MM.1S (cell line): ENCODE measurements at regions not wholly inside any gene's neighbourhood (a gene's known extent, or its start where the extent isn't known, plus 50 kb on each side); places are given as distances from the start of the nearest gene placed in this dataset.

Source experiments
- CTCF ChIP-seq: fragments of 300-600 bp; sonication (generic); IDR thresholded peaks from 2 replicates; pipeline ENCODE4 v1.5.1; 2016; ENCODE audit warnings: antibody characterized with exemption, low read length, mixed read lengths
- EZH2 ChIP-seq: fragments of 300-600 bp; sonication (generic); optimal IDR thresholded peaks from 2 replicates; pipeline ENCODE3; 2017; ENCODE audit warnings: low read depth, mild to moderate bottlenecking, antibody characterized with exemption, low read length, mixed read lengths

- TF ChIP-seq CTCF (no peak), EZH2 (no peak)
These were observed 418.1 kb upstream of the KLF4 start for GRCh38 chr9:107907715-107908114.
